Activated CD4-positive, alpha-beta T cell treated with anti-CD3 and anti-CD28 coated beads for 36 hours (primary cell): ENCODE measurements at regions not wholly inside any gene's neighbourhood (a gene's known extent, or its start where the extent isn't known, plus 50 kb on each side); places are given as distances from the start of the nearest gene placed in this dataset.

Source experiments
- ATAC-seq: fragments of 200-7000 bp; cut with Tn5 transposase; one replicate; pipeline ENCODE4 v1.10.0; 2021; ENCODE audit warnings: mild to moderate bottlenecking, moderate library complexity
- CTCF ChIA-PET: fragments of 350-600 bp; sonication (Branson Sonifier 250); formaldehyde crosslinking; loops from one replicate; lab custom pipeline; 2021; ENCODE audit warnings: antibody characterized with exemption; lab: Charles Lee
- POLR2A ChIA-PET: fragments of 350-600 bp; sonication (Branson Sonifier 250); formaldehyde crosslinking; loops from one replicate; lab custom pipeline; 2021; ENCODE audit warnings: antibody characterized with exemption, inconsistent platforms; lab: Charles Lee
- DNase-seq: peaks from one replicate; pipeline ENCODE4 v3.0.0-alpha.2; 2020
- H3K27ac Mint-ChIP-seq: one replicate; pipeline ENCODE4 v1.8.0; 2021; ENCODE audit warnings: mixed read lengths
- H3K27me3 Mint-ChIP-seq: one replicate; pipeline ENCODE4 v1.8.0; 2021; ENCODE audit warnings: mixed read lengths
- H3K36me3 Mint-ChIP-seq: one replicate; pipeline ENCODE4 v1.8.0; 2021; ENCODE audit warnings: low read depth, mixed read lengths
- H3K4me1 Mint-ChIP-seq: one replicate; pipeline ENCODE4 v1.8.0; 2021; ENCODE audit warnings: mixed read lengths
- H3K4me3 Mint-ChIP-seq: one replicate; pipeline ENCODE4 v1.8.0; 2021; ENCODE audit warnings: mild to moderate bottlenecking, moderate library complexity, mixed read lengths
- H3K9me3 Mint-ChIP-seq: one replicate; pipeline ENCODE4 v1.8.0; 2021; ENCODE audit warnings: low read depth, mixed read lengths
- intact Hi-C, 2 experiments: fragments of 100-400 bp; cut with DNase I in 1 of 2; cut with micrococcal nuclease in 1 of 2; formaldehyde crosslinking; loops; one replicate each; pipeline versions ENCODE4 v1.14.2 to v1.15.1; 2022 to 2024; cut with DNase I, micrococcal nuclease

DNA sequence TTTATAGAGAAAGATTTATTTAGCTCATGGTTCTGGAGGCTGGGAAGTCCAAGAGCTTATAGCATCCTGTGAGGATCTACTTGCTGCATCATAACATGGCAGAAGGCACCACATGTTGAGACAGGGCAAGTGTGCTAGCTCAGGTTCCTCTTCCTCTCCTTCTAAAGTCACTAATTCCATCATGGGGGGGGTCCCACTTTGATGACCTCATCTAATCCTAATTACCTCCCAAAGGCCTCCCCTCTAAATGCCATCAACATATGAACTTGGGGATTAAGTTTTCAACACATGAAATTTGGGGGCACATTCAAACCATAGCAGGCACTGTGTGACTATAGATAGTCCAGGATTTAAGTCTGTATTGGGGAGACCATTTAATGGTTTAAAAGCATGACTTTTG, 297.1 kb upstream of the ROPN1 start:
- Mint-ChIP-seq H3K36me3 (no peaks in the 10 kb centered on the region), H3K27ac (no peak overlapping the region), H3K27me3 (peaks cover 12% of the 10 kb centered on the region), H3K4me1 (no peaks in the 10 kb centered on the region), H3K9me3 (no peaks in the 10 kb centered on the region), H3K4me3 (no peak overlapping the region)
- DNase-seq (no peak), ATAC-seq (no peak)
- ChIA-PET POLR2A (no interaction called here), CTCF (no interaction called here)
- intact Hi-C loops: no loop called here

DNA sequence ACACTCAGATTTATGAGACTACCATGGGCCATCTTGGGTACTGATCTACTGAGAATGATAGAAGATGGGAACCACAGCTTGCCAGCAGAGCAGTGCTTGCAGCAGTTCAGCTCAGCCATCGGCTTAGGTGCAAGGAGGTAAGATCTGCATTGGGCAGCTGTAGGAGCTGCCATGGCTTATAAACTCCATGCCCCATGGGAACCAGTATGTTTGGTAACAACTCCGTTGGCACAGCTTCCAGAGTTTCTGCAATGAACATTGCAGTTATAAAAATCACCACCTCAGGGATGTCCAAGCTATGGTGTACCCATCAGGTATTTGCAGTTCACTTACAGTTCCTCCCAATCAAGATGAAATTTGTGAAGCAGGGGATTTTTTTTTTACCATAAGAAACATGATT, 299.1 kb upstream of the ROPN1 start:
- no peak for ATAC-seq
- CTCF ChIA-PET: no interaction called here
- Mint-ChIP-seq H3K4me3 (no peak overlapping the region), H3K4me1 (no peaks in the 10 kb centered on the region), H3K27me3 (peaks cover 12% of the 10 kb centered on the region), H3K27ac (no peak overlapping the region), H3K36me3 (no peaks in the 10 kb centered on the region), H3K9me3 (no peaks in the 10 kb centered on the region)
- POLR2A ChIA-PET: no interaction called here
- no peak for DNase-seq
- intact Hi-C loops: no loop called here

GRCh38 chr3:124292329-124292728, 300.4 kb upstream of the ROPN1 start:
- Mint-ChIP-seq H3K27ac (no peak overlapping the region), H3K4me1 (no peaks in the 10 kb centered on the region), H3K27me3 (peaks cover 14% of the 10 kb centered on the region), H3K4me3 (no peak overlapping the region), H3K36me3 (no peaks in the 10 kb centered on the region), H3K9me3 (no peaks in the 10 kb centered on the region)
- ATAC-seq (no peak), DNase-seq (no peak)
- ChIA-PET POLR2A (no interaction called here), CTCF (no interaction called here)
- intact Hi-C loops: no loop called here

GRCh38 chr3:124293584-124293983, 301.7 kb upstream of the ROPN1 start:
- DNase-seq (no peak), ATAC-seq (no peak)
- no peak overlapping the region for H3K4me3 Mint-ChIP-seq
- no peaks in the 10 kb centered on the region for H3K9me3 Mint-ChIP-seq
- POLR2A ChIA-PET: no interaction called here
- peaks cover 12% of the 10 kb centered on the region for H3K27me3 Mint-ChIP-seq
- CTCF ChIA-PET: interaction anchor here (0.9 kb wide), 1 partner anchor 25 kb away, joined by 4 read pairs; no protein-coding TSS in a partner anchor
- no peaks in the 10 kb centered on the region for H3K36me3 Mint-ChIP-seq
- intact Hi-C loops: no loop called here
- H3K27ac Mint-ChIP-seq: no peak overlapping the region
- H3K4me1 Mint-ChIP-seq: no peaks in the 10 kb centered on the region

DNA sequence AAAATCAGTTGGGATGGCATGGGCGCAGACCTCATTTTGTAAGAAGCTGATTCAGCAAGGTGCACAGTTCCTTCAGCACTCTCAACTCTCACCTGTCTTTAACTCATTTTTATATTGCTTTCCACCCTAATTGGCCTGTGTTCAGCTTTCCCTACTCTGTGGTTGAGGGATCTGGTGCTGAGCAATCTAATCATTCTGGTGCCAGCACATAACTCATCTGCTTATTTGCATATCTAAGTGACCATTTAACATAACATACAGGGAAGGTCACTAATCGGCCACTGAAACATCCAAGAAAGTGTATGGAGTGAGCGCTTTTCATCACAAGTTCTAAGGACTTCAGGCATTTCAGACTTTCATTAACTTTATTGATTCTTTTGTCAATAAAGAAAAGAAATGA, 303.4 kb upstream of the ROPN1 start:
- intact Hi-C loops: no loop called here
- Mint-ChIP-seq H3K27ac (no peak overlapping the region), H3K4me1 (no peaks in the 10 kb centered on the region), H3K9me3 (no peaks in the 10 kb centered on the region), H3K36me3 (no peaks in the 10 kb centered on the region), H3K4me3 (no peak overlapping the region), H3K27me3 (peaks cover 12% of the 10 kb centered on the region)
- CTCF ChIA-PET: no interaction called here
- POLR2A ChIA-PET: no interaction called here
- DNase-seq: no peak
- no peak for ATAC-seq

- H3K4me3 Mint-ChIP-seq: no peak overlapping the region
- intact Hi-C loops: no loop called here
- POLR2A ChIA-PET: interaction anchor here (0.6 kb wide), 1 partner anchor 96 kb away, joined by 3 read pairs; no protein-coding TSS in a partner anchor
Measured at GRCh38 chr3:124296406-124296805, 304.5 kb upstream of the ROPN1 start.

DNA sequence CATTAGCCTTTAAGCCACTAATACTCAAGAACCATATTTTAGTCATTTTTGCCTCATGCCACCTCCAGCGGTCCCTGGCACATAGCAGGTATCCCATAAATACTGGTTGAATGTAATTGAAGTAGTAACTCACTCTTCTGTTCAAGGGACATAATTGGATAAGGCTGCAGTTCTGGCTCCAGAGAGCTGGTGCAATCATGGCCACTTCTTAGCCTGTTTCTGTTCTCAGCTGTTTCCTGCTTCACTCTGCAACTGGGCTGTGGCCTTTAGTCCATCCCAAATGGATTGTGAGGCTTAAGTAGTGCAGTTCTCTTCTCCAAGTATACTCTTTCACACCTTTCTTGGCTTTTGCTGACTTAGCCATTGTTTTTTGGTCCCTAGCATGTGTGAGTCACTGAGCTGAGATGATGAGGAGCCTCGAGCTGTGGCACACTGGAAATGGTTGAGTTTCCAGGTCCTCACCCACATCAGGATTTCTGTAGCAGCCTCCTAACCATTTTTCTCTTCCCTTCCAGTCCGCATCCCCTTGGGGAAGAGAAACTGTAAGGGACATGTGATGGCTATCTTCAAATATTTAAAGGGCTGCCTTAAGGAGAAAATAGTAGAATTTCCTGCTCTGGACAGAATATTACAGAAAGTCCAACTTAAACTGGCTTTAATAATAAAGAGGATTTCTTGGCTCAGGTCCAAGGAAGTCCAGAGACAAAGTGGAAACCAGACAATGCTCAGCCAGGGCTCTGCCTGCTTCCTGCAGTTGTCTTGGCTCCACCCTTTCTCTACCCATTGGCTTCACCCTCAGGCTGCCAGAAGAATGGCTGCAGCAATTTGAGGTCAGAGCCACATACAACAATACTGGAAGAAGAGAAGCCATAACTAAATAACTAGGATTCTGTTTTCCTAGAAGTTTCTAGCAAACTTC, 305.4 kb upstream of the ROPN1 start:
- DNase-seq: no peak
- POLR2A ChIA-PET: no interaction called here
- Mint-ChIP-seq H3K4me1 (no peaks in the 10 kb centered on the region), H3K36me3 (no peaks in the 10 kb centered on the region), H3K9me3 (no peaks in the 10 kb centered on the region), H3K27me3 (peaks cover 10% of the 10 kb centered on the region), H3K27ac (no peak overlapping the region), H3K4me3 (no peak overlapping the region)
- no peak for ATAC-seq
- CTCF ChIA-PET: no interaction called here
- intact Hi-C loops: no loop called here

More at GRCh38 chr3:124296406-124296805, 304.5 kb upstream of the ROPN1 start:
- Mint-ChIP-seq H3K27me3 (peaks cover 12% of the 10 kb centered on the region), H3K27ac (no peak overlapping the region), H3K4me1 (no peaks in the 10 kb centered on the region), H3K36me3 (no peaks in the 10 kb centered on the region), H3K9me3 (no peaks in the 10 kb centered on the region)
- CTCF ChIA-PET: no interaction called here
- ATAC-seq (no peak), DNase-seq (no peak)

GRCh38 chr3:124298301-124298700, 306.4 kb upstream of the ROPN1 start:
- H3K4me3 Mint-ChIP-seq: no peak overlapping the region
- no peak for DNase-seq

DNA sequence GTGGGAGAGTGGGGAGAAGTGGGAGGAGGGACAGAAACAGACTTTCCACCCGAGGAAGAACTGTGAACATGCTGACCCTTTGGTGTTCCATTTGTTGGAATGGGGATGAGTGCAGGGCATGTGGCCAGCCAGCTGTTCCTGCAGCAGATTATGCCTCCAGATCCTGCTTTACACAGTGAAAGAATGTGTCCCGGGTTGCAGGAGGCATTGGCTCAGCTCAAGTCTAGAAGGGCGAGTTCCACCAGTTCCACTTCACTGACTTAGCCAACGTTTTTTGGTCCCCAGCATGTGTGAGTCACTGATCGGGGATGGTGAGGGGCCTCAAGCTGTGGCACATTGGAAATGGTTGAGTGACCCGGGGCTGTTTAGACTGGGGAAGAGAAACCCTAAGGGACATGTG, 307.0 kb upstream of the ROPN1 start:
- Mint-ChIP-seq H3K4me3 (no peak overlapping the region), H3K9me3 (no peaks in the 10 kb centered on the region), H3K36me3 (no peaks in the 10 kb centered on the region), H3K27me3 (peaks cover 8% of the 10 kb centered on the region), H3K27ac (no peak overlapping the region), H3K4me1 (no peaks in the 10 kb centered on the region)
- CTCF ChIA-PET: interaction anchor here (0.7 kb wide), 1 partner anchor 19 kb away, joined by 4 read pairs; no protein-coding TSS in a partner anchor
- ATAC-seq (no peak), DNase-seq (no peak)
- intact Hi-C loops: no loop called here
- POLR2A ChIA-PET: no interaction called here

More at GRCh38 chr3:124298301-124298700, 306.4 kb upstream of the ROPN1 start:
- H3K4me1 Mint-ChIP-seq: no peaks in the 10 kb centered on the region
- no peak overlapping the region for H3K27ac Mint-ChIP-seq
- intact Hi-C loops: no loop called here
- peaks cover 10% of the 10 kb centered on the region for H3K27me3 Mint-ChIP-seq
- no peak for ATAC-seq
- CTCF ChIA-PET: interaction anchor here (0.6 kb wide), 1 partner anchor 294 kb away, joined by 5 read pairs; no protein-coding TSS in a partner anchor
- no peaks in the 10 kb centered on the region for H3K9me3 Mint-ChIP-seq
- POLR2A ChIA-PET: no interaction called here
- no peaks in the 10 kb centered on the region for H3K36me3 Mint-ChIP-seq

- no peaks in the 10 kb centered on the region for H3K36me3 Mint-ChIP-seq
- H3K27me3 Mint-ChIP-seq: peaks cover 8% of the 10 kb centered on the region
- POLR2A ChIA-PET: no interaction called here
- H3K27ac Mint-ChIP-seq: no peak overlapping the region
- intact Hi-C loops: no loop called here
- no peak for DNase-seq
- ATAC-seq: no peak
- no peaks in the 10 kb centered on the region for H3K4me1 Mint-ChIP-seq
- H3K4me3 Mint-ChIP-seq: no peak overlapping the region
- CTCF ChIA-PET: interaction anchor here (0.7 kb wide), 1 partner anchor 18 kb away, joined by 4 read pairs; no protein-coding TSS in a partner anchor
- no peaks in the 10 kb centered on the region for H3K9me3 Mint-ChIP-seq
Measured at GRCh38 chr3:124299831-124300230, 307.9 kb upstream of the ROPN1 start.

- peaks cover under 1% of the 10 kb centered on the region for H3K9me3 Mint-ChIP-seq
- peaks cover 8% of the 10 kb centered on the region for H3K27me3 Mint-ChIP-seq
- POLR2A ChIA-PET: no interaction called here
- intact Hi-C loops: no loop called here
- H3K36me3 Mint-ChIP-seq: no peaks in the 10 kb centered on the region
- no peak for ATAC-seq
- DNase-seq: no peak
- no peaks in the 10 kb centered on the region for H3K4me1 Mint-ChIP-seq
- no peak overlapping the region for H3K27ac Mint-ChIP-seq
- CTCF ChIA-PET: no interaction called here
- no peak overlapping the region for H3K4me3 Mint-ChIP-seq
Measured at GRCh38 chr3:124300416-124300815, 308.5 kb upstream of the ROPN1 start.

DNA sequence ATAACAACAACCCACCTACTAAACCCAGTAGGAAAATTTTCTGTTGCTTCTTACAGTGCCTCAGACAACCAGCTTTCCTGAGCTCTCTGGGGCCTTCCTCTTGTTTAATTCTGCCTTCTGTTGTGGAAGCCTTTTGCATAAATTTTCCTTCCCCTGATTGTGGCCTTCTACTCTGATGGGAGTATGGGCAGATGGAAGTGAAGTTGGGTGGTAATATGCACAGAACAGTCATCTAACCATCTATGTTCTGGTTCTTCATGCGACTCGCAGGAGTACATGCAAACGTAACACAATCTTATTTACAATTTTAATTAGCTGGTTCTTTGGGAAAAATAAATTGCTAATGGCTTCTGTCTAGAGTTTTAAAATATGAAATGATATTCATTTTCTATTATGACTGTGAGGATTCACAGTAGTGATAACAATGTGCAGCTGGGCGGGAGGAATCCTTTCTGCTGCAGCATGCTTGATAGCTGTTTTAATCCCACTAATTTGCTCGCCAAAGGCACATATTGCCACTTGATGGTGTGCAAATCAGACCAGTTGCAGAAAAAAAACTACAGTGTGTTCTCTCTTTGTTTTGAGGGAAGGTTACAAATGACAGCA, 311.5 kb upstream of the ROPN1 start:
- POLR2A ChIA-PET: no interaction called here
- no peak for ATAC-seq
- intact Hi-C loops: no loop called here
- Mint-ChIP-seq H3K27me3 (peaks cover 5% of the 10 kb centered on the region), H3K36me3 (no peaks in the 10 kb centered on the region), H3K27ac (no peak overlapping the region), H3K4me1 (no peaks in the 10 kb centered on the region), H3K4me3 (no peak overlapping the region), H3K9me3 (peaks cover 12% of the 10 kb centered on the region)
- CTCF ChIA-PET: no interaction called here
- DNase-seq: no peak
